ENCODE measurements at regions not wholly inside any gene's neighbourhood (a gene's known extent, or its start where the extent isn't known, plus 50 kb on each side); places are given as distances from the start of the nearest gene placed in this dataset.

DNA sequence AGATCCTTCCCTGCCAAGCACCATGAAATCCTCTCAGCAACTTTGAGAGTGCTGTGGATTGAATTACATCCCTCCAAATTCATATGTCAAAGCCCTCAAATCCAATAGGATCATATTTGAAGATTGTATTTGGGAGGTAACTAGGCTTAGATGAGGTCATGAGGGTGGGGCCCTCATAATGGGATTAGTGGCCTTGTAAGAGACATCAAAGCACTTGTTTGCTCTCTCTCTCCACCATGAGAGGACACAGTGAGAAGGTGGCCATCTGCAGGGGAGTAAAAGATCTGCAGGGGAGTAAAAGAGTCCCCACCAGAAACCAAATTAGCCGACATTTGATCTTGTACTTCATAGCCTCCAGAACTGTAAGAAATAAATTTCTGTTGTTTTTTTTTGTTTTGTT is 298.2 kb downstream of the SAMD5 start:
- no peak for TF ChIP-seq CTCF (IDR thresholded peaks at IDR 0.05; ENCODE audit: unreplicated experiment)
- no peaks in the 10 kb centered on the region for H3K36me3 Mint-ChIP-seq
- no peak overlapping the region for H3K27ac Mint-ChIP-seq
- no peak overlapping the region for H3K4me3 Mint-ChIP-seq
- no peak for DNase-seq (ENCODE audit: low spot score in 2 of 2, unreplicated experiment in 2 of 2)
- peaks cover 9% of the 10 kb centered on the region for H3K9me3 Mint-ChIP-seq
- peaks cover 9% of the 10 kb centered on the region for H3K4me1 Mint-ChIP-seq
- no peaks in the 10 kb centered on the region for H3K27me3 Mint-ChIP-seq (ENCODE audit: low read depth)

- Mint-ChIP-seq H3K4me3 (no peak overlapping the region), H3K27ac (no peak overlapping the region), H3K27me3 (ENCODE audit: low read depth) (peaks cover 1% of the 10 kb centered on the region), H3K4me1 (peaks cover 5% of the 10 kb centered on the region), H3K36me3 (no peaks in the 10 kb centered on the region), H3K9me3 (peaks cover 9% of the 10 kb centered on the region)
- DNase-seq (ENCODE audit: low spot score in 2 of 2, unreplicated experiment in 2 of 2), result no peak
- TF ChIP-seq CTCF (IDR thresholded peaks at IDR 0.05; ENCODE audit: unreplicated experiment), result no peak
Observed at GRCh38 chr6:147808640-147809039, 300.1 kb downstream of the SAMD5 start.

DNA sequence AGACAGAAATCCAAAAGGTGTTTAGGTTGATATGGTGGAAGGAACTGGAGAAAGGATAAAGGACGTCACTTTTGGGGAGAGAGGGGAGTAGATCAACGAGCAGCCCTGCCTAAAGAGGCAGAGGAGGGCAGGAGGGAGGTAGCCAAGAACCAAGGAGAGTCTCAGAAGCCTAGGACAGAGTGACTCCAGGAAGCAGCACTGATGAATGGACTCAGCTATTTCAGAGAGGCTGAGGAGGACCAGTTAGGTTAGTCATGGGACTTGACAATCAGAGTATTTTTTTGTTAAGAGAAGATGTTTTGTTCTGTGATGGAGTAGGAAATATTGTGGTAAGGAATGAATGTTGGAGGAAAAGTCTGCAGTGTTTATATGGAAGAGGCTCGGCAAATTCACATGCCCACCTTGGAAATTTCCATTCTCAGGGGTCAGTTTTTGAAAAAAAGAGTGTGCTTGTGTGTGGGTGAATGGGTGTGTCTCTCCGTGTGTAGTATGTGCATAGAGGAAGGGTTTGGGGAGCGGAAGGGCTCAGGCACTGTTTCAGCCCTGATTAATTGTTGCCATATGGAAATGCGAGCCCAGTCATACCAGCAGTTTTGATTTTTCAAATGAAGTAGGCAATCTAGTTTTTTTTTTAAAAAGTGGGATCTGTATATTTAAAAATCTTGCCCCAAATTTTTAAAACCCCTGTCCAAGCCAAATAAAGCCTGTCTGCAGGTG is 303.6 kb downstream of the SAMD5 start:
- no peak for DNase-seq (ENCODE audit: low spot score in 2 of 2, unreplicated experiment in 2 of 2)
- H3K27ac Mint-ChIP-seq, result no peak overlapping the region
- TF ChIP-seq CTCF (IDR thresholded peaks at IDR 0.05; ENCODE audit: unreplicated experiment), result no peak
- H3K4me1 Mint-ChIP-seq, result peaks cover 5% of the 10 kb centered on the region
- H3K27me3 Mint-ChIP-seq (ENCODE audit: low read depth), result peaks cover 1% of the 10 kb centered on the region
- H3K36me3 Mint-ChIP-seq, result no peaks in the 10 kb centered on the region
- no peak overlapping the region for H3K4me3 Mint-ChIP-seq
- no peaks in the 10 kb centered on the region for H3K9me3 Mint-ChIP-seq

DNA sequence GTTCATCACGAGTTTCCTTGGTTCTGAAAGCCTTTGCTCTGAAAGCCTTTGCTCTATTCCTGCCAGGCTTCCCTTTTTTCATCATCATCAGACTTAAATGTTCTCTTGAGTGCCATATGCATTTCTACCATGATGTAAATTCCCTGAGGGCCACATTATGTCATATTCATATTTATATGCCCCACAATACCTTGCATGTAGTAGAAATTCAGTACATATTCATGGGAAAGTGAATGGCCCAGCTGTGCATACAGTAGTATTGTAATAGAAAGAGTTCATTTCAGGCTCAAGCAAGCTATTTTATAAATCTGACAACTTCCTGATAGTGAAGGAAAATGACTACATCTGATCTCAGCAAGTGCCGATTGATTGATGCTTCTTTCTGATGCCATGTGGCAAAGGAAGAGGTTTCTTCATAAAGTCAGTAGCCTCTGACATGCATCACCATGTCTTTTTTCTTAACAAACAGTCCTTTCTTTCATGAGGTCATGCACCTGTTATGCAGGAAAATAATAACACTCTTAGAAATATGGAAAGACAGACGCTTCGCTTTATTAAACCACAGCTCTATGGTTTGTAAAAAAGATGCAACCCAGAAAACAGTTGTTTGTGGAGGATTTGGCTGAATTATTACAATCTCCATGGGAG is 308.7 kb downstream of the SAMD5 start:
- no peaks in the 10 kb centered on the region for H3K9me3 Mint-ChIP-seq
- no peak for DNase-seq (ENCODE audit: low spot score in 2 of 2, unreplicated experiment in 2 of 2)
- no peak overlapping the region for H3K27ac Mint-ChIP-seq
- H3K4me1 Mint-ChIP-seq, result no peaks in the 10 kb centered on the region
- no peak for TF ChIP-seq CTCF (IDR thresholded peaks at IDR 0.05; ENCODE audit: unreplicated experiment)
- peaks cover under 1% of the 10 kb centered on the region for H3K27me3 Mint-ChIP-seq (ENCODE audit: low read depth)
- H3K36me3 Mint-ChIP-seq, result no peaks in the 10 kb centered on the region
- no peak overlapping the region for H3K4me3 Mint-ChIP-seq

- peaks cover 2% of the 10 kb centered on the region for H3K4me1 Mint-ChIP-seq
- no peaks in the 10 kb centered on the region for H3K27me3 Mint-ChIP-seq (ENCODE audit: low read depth)
- no peak for DNase-seq (ENCODE audit: low spot score in 2 of 2, unreplicated experiment in 2 of 2)
- no peaks in the 10 kb centered on the region for H3K9me3 Mint-ChIP-seq
- TF ChIP-seq CTCF (IDR thresholded peaks at IDR 0.05; ENCODE audit: unreplicated experiment), result no peak
- H3K4me3 Mint-ChIP-seq, result no peak overlapping the region
- H3K36me3 Mint-ChIP-seq, result no peaks in the 10 kb centered on the region
- H3K27ac Mint-ChIP-seq, result no peak overlapping the region
Observed at GRCh38 chr6:147820520-147820919, 312.0 kb downstream of the SAMD5 start.

Measured in mesothelial cell of epicardium (in vitro differentiated cells).